ENCODE measurements at regions not wholly inside any gene's neighbourhood (a gene's known extent, or its start where the extent isn't known, plus 50 kb on each side); places are given as distances from the start of the nearest gene placed in this dataset.

DNA sequence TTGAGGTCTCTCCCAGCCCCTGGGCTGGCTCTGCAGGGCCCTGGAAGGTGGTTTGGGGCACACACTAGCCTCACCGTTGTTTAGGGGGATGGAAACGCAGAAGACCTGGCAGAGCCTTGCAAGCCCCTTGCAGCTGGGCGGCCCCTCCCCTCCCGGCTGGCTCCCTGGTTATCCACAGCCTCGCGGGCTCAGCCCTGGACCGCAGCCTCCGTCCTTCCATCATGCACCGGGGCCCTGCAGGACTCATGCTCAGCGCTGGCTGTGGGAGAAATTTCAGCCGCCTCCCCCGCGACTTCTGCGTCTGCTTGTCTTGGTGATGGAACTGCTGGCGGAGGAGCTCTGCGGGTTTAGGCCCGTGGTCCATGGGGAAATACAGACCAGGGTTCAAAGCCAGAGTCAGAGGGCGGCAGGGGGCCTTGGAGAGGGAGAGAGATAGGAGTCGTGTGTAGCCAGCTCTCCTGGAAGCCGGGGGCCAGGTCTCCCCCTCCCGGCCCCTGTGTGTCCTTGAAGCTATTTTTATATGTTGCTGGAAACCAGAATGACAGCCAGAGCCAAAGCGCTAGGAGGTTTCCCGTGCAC, 75.8 kb upstream of the IER5L start:
- no peak for TF ChIP-seq MYC (IDR thresholded peaks at IDR 0.05; ENCODE audit: low read depth, low read length)
- TF ChIP-seq, protein P1, sequence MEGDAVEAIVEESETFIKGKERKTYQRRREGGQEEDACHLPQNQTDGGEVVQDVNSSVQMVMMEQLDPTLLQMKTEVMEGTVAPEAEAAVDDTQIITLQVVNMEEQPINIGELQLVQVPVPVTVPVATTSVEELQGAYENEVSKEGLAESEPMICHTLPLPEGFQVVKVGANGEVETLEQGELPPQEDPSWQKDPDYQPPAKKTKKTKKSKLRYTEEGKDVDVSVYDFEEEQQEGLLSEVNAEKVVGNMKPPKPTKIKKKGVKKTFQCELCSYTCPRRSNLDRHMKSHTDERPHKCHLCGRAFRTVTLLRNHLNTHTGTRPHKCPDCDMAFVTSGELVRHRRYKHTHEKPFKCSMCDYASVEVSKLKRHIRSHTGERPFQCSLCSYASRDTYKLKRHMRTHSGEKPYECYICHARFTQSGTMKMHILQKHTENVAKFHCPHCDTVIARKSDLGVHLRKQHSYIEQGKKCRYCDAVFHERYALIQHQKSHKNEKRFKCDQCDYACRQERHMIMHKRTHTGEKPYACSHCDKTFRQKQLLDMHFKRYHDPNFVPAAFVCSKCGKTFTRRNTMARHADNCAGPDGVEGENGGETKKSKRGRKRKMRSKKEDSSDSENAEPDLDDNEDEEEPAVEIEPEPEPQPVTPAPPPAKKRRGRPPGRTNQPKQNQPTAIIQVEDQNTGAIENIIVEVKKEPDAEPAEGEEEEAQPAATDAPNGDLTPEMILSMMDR (IDR thresholded peaks at IDR 0.05; ENCODE audit: extremely low read depth in 1 of 2, insufficient read depth in 1 of 2, low read depth in 1 of 2, low read length in 2 of 2) = no peak
- no peak for TF ChIP-seq FOS (IDR thresholded peaks at IDR 0.05; ENCODE audit: borderline replicate concordance, insufficient read depth, low read length)
- no peak for TF ChIP-seq POLR2A (IDR thresholded peaks at IDR 0.05; ENCODE audit: low read depth, low read length)
- TF ChIP-seq, protein P2, sequence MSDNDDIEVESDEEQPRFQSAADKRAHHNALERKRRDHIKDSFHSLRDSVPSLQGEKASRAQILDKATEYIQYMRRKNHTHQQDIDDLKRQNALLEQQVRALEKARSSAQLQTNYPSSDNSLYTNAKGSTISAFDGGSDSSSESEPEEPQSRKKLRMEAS (IDR thresholded peaks at IDR 0.05; ENCODE audit: insufficient read depth, insufficient read length) = no peak
- TF ChIP-seq POLR2AphosphoS5 (IDR thresholded peaks at IDR 0.05; ENCODE audit: insufficient read depth, low read depth, low read length) = no peak
- TF ChIP-seq EZH2 (IDR thresholded peaks at IDR 0.05; ENCODE audit: borderline replicate concordance, low read depth, low read length, severe bottlenecking) = no peak

Measured in endothelial cell of umbilical vein (primary cell).